T follicular helper cell (primary cell): ENCODE measurements at regions not wholly inside any gene's neighbourhood (a gene's known extent, or its start where the extent isn't known, plus 50 kb on each side); places are given as distances from the start of the nearest gene placed in this dataset.

Experiments
- DNase-seq: peaks from one replicate; pipeline ENCODE4 v3.0.0-alpha.2; 2020; ENCODE audit warnings: low read depth

GRCh38 chr11:122176651-122177050 lies 60.6 kb upstream of the BLID start:
- no peak for DNase-seq

GRCh38 chr11:122175306-122175705 lies 59.3 kb upstream of the BLID start:
- DNase-seq, result no peak

GRCh38 chr11:122173587-122173986 lies 57.6 kb upstream of the BLID start:
- no peak for DNase-seq

- no peak for DNase-seq
Observed at GRCh38 chr11:122173074-122173450, 57.0 kb upstream of the BLID start.

- no peak for DNase-seq
Observed at GRCh38 chr11:122172352-122173073, 56.5 kb upstream of the BLID start.

- DNase-seq, result no peak
Observed at GRCh38 chr11:122170815-122171475, 54.9 kb upstream of the BLID start.

- DNase-seq, result no peak
Observed at GRCh38 chr11:122168218-122168617, 52.2 kb upstream of the BLID start.

GRCh38 chr11:122167100-122167499 lies 51.1 kb upstream of the BLID start:
- DNase-seq, result no peak

- no peak for DNase-seq
Observed at GRCh38 chr11:122165607-122166371, 49.8 kb upstream of the BLID start.
